WTC11 (cell line): ENCODE measurements at regions not wholly inside any gene's neighbourhood (a gene's known extent, or its start where the extent isn't known, plus 50 kb on each side); places are given as distances from the start of the nearest gene placed in this dataset.

ENCODE experiments used
- ATF1 ChIP-seq: sonication (generic); formaldehyde crosslinking; IDR thresholded peaks from 2 replicates; pipeline ENCODE4 v1.8.1; 2023; ENCODE audit warnings: mild to moderate bottlenecking, moderate library complexity, missing genetic modification reagents
- ELF4 ChIP-seq: sonication (generic); formaldehyde crosslinking; IDR thresholded peaks from 2 replicates; pipeline ENCODE4 v1.8.1; 2022; ENCODE audit warnings: low read depth, mild to moderate bottlenecking, moderate library complexity, missing genetic modification reagents
- MAX ChIP-seq: sonication (generic); formaldehyde crosslinking; IDR thresholded peaks from 2 replicates; pipeline ENCODE4 v1.8.0; 2022; ENCODE audit warnings: mild to moderate bottlenecking, missing genetic modification reagents
- MYBL2 ChIP-seq: sonication (generic); formaldehyde crosslinking; IDR thresholded peaks from 2 replicates; pipeline ENCODE4 v1.8.1; 2023; ENCODE audit warnings: mild to moderate bottlenecking, moderate library complexity, missing genetic modification reagents
- NFYB ChIP-seq: sonication (generic); formaldehyde crosslinking; conservative IDR thresholded peaks from 2 replicates; pipeline ENCODE4 v1.8.0; 2022; ENCODE audit warnings: low read depth, missing genetic modification reagents
- NR2C2 ChIP-seq: sonication (generic); formaldehyde crosslinking; IDR thresholded peaks from 2 replicates; pipeline ENCODE4 v1.8.0; 2022; ENCODE audit warnings: mild to moderate bottlenecking, missing genetic modification reagents
- PREB ChIP-seq: sonication (generic); formaldehyde crosslinking; IDR thresholded peaks from 2 replicates; pipeline ENCODE4 v1.8.1; 2022; ENCODE audit warnings: mild to moderate bottlenecking, missing genetic modification reagents, moderate library complexity, borderline replicate concordance
- TF ChIP-seq, protein P1 (sequence below): fragments of 200-600 bp; IDR thresholded peaks from 2 replicates; pipeline ENCODE4 v1.8.0; 2022; ENCODE audit warnings: antibody characterized with exemption
- TF ChIP-seq, protein P2 (sequence below): sonication (generic); formaldehyde crosslinking; IDR thresholded peaks from 2 replicates; pipeline ENCODE4 v1.8.0; 2023; ENCODE audit warnings: mild to moderate bottlenecking, missing genetic modification reagents
- TF ChIP-seq, protein P3 (sequence below): sonication (generic); formaldehyde crosslinking; IDR thresholded peaks from 2 replicates; pipeline ENCODE4 v1.8.1; 2022; ENCODE audit warnings: low read depth, missing genetic modification reagents, borderline replicate concordance
- TF ChIP-seq, protein P4 (sequence below): sonication (generic); formaldehyde crosslinking; IDR thresholded peaks from 2 replicates; pipeline ENCODE4 v1.8.1; 2022; ENCODE audit warnings: low read depth, mild to moderate bottlenecking, moderate library complexity, missing genetic modification reagents, borderline replicate concordance

DNA sequence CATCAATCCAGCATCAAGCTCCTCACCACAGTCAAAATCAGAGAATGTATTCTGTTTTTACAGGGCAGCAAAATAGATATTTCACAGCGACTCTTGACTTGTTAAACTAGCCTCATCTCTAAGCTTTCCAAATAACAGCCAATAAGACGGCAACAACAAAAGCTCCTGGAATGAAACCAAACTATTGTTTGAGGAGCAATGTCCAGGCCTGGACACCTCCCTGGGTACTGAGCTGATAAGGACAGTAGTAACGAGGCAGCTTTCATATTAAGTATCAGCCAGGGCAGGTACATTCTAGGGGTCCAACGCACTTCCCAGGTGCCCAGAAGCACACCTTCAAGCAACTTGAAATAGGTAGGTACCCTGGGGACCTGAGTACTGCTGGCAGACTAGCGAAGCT, 260.3 kb downstream of the ENC1 start:
- TF ChIP-seq, protein P1, sequence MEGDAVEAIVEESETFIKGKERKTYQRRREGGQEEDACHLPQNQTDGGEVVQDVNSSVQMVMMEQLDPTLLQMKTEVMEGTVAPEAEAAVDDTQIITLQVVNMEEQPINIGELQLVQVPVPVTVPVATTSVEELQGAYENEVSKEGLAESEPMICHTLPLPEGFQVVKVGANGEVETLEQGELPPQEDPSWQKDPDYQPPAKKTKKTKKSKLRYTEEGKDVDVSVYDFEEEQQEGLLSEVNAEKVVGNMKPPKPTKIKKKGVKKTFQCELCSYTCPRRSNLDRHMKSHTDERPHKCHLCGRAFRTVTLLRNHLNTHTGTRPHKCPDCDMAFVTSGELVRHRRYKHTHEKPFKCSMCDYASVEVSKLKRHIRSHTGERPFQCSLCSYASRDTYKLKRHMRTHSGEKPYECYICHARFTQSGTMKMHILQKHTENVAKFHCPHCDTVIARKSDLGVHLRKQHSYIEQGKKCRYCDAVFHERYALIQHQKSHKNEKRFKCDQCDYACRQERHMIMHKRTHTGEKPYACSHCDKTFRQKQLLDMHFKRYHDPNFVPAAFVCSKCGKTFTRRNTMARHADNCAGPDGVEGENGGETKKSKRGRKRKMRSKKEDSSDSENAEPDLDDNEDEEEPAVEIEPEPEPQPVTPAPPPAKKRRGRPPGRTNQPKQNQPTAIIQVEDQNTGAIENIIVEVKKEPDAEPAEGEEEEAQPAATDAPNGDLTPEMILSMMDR, result no peak
- TF ChIP-seq, protein P2, sequence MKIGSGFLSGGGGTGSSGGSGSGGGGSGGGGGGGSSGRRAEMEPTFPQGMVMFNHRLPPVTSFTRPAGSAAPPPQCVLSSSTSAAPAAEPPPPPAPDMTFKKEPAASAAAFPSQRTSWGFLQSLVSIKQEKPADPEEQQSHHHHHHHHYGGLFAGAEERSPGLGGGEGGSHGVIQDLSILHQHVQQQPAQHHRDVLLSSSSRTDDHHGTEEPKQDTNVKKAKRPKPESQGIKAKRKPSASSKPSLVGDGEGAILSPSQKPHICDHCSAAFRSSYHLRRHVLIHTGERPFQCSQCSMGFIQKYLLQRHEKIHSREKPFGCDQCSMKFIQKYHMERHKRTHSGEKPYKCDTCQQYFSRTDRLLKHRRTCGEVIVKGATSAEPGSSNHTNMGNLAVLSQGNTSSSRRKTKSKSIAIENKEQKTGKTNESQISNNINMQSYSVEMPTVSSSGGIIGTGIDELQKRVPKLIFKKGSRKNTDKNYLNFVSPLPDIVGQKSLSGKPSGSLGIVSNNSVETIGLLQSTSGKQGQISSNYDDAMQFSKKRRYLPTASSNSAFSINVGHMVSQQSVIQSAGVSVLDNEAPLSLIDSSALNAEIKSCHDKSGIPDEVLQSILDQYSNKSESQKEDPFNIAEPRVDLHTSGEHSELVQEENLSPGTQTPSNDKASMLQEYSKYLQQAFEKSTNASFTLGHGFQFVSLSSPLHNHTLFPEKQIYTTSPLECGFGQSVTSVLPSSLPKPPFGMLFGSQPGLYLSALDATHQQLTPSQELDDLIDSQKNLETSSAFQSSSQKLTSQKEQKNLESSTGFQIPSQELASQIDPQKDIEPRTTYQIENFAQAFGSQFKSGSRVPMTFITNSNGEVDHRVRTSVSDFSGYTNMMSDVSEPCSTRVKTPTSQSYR (CRISPR knock-in tag), result no peak
- TF ChIP-seq ATF1, result no peak
- TF ChIP-seq, protein P3, sequence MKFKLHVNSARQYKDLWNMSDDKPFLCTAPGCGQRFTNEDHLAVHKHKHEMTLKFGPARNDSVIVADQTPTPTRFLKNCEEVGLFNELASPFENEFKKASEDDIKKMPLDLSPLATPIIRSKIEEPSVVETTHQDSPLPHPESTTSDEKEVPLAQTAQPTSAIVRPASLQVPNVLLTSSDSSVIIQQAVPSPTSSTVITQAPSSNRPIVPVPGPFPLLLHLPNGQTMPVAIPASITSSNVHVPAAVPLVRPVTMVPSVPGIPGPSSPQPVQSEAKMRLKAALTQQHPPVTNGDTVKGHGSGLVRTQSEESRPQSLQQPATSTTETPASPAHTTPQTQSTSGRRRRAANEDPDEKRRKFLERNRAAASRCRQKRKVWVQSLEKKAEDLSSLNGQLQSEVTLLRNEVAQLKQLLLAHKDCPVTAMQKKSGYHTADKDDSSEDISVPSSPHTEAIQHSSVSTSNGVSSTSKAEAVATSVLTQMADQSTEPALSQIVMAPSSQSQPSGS (CRISPR knock-in tag), result no peak
- no peak for TF ChIP-seq PREB (CRISPR knock-in tag)
- no peak for TF ChIP-seq NFYB
- TF ChIP-seq MYBL2 (CRISPR knock-in tag), result no peak
- TF ChIP-seq, protein P4, sequence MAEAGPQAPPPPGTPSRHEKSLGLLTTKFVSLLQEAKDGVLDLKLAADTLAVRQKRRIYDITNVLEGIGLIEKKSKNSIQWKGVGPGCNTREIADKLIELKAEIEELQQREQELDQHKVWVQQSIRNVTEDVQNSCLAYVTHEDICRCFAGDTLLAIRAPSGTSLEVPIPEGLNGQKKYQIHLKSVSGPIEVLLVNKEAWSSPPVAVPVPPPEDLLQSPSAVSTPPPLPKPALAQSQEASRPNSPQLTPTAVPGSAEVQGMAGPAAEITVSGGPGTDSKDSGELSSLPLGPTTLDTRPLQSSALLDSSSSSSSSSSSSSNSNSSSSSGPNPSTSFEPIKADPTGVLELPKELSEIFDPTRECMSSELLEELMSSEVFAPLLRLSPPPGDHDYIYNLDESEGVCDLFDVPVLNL (CRISPR knock-in tag), result no peak
- no peak for TF ChIP-seq NR2C2 (CRISPR knock-in tag)
- no peak for TF ChIP-seq MAX
- no peak for TF ChIP-seq ELF4 (CRISPR knock-in tag)
